Keratinocyte (primary cell): ENCODE measurements at regions not wholly inside any gene's neighbourhood (a gene's known extent, or its start where the extent isn't known, plus 50 kb on each side); places are given as distances from the start of the nearest gene placed in this dataset.

ENCODE experiments used
- DNase-seq: peaks from one replicate; pipeline ENCODE4 v3.0.0-alpha.2; 2011; ENCODE audit warnings: low read depth, missing footprints, low spot score
- FAIRE-seq: peaks from 2 replicates; lab custom pipeline; 2011; peaks lifted over from hg19 to GRCh38; lab: Jason Lieb, UNC
- H2AFZ ChIP-seq: 2 replicates; pipeline ENCODE4 v1.6.0; 2012; ENCODE audit warnings: low read length, control low read depth, inconsistent platforms; ENCODE audit not compliant: control insufficient read depth
- H3K27ac ChIP-seq: 2 replicates; pipeline ENCODE4 v1.5.1; 2011; ENCODE audit warnings: low read length; ENCODE audit not compliant: control insufficient read depth, insufficient read depth
- H3K27me3 ChIP-seq: 3 replicates; pipeline ENCODE4 v1.6.0; 2011; ENCODE audit warnings: low read length; ENCODE audit not compliant: control insufficient read depth, insufficient read depth; ENCODE audit errors: extremely low read depth
- H3K36me3 ChIP-seq, 2 experiments: 2 replicates in 1 of 2; 3 replicates in 1 of 2; pipeline ENCODE4 v1.5.1; 2011; ENCODE audit warnings: low read length in 2 of 2, mild to moderate bottlenecking in 1 of 2; ENCODE audit not compliant: control insufficient read depth in 2 of 2, insufficient read depth in 2 of 2; ENCODE audit errors: extremely low read depth in 1 of 2
- H3K4me1 ChIP-seq: 3 replicates; pipeline ENCODE4 v1.5.1; 2011; ENCODE audit warnings: low read length; ENCODE audit not compliant: control insufficient read depth, insufficient read depth; ENCODE audit errors: extremely low read depth
- H3K4me2 ChIP-seq: 3 replicates; pipeline ENCODE4 v1.6.0; 2011; ENCODE audit warnings: low read depth, low read length; ENCODE audit not compliant: control insufficient read depth, insufficient read depth; ENCODE audit errors: extremely low read depth
- H3K4me3 ChIP-seq, 3 experiments: fragments of 200-600 bp in 1 of 3; sonication (generic) in 1 of 3; 2 replicates in 2 of 3; 3 replicates in 1 of 3; pipeline ENCODE4 v1.5.1; 2011 to 2016; ENCODE audit warnings: low read length in 3 of 3, mild to moderate bottlenecking in 3 of 3, control low read depth in 2 of 3, inconsistent platforms in 1 of 3, low read depth in 1 of 3, mixed read lengths in 1 of 3, mixed run types in 1 of 3, moderate library complexity in 1 of 3; ENCODE audit not compliant: control insufficient read depth in 2 of 3, insufficient read depth in 2 of 3; ENCODE audit errors: extremely low read depth in 1 of 3
- H3K79me2 ChIP-seq: 2 replicates; pipeline ENCODE4 v1.6.0; 2012; ENCODE audit warnings: low read length; ENCODE audit not compliant: control insufficient read depth, insufficient read depth
- H3K9ac ChIP-seq: 3 replicates; pipeline ENCODE4 v1.6.0; 2011; ENCODE audit warnings: low read length; ENCODE audit not compliant: control insufficient read depth, insufficient read depth; ENCODE audit errors: extremely low read depth
- H3K9me1 ChIP-seq: 3 replicates; pipeline ENCODE4 v1.6.0; 2011; ENCODE audit warnings: low read length; ENCODE audit not compliant: control insufficient read depth, insufficient read depth; ENCODE audit errors: extremely low read depth
- H3K9me3 ChIP-seq: 2 replicates; pipeline ENCODE4 v1.5.1; 2012; ENCODE audit warnings: low read depth, low read length; ENCODE audit not compliant: control insufficient read depth
- H4K20me1 ChIP-seq: 3 replicates; pipeline ENCODE4 v1.6.0; 2011; ENCODE audit warnings: low read length; ENCODE audit not compliant: control insufficient read depth, insufficient read depth; ENCODE audit errors: extremely low read depth
- CTCF ChIP-seq, 3 experiments: IDR thresholded peaks in 1 of 3; conservative IDR thresholded peaks in 1 of 3; optimal IDR thresholded peaks in 1 of 3; 2 replicates in 2 of 3; 3 replicates in 1 of 3; pipeline versions ENCODE3 to v1.5.1; 2011; ENCODE audit warnings: low read length in 3 of 3, mild to moderate bottlenecking in 3 of 3, moderate library complexity in 2 of 3, control low read depth in 1 of 3, inconsistent platforms in 1 of 3; ENCODE audit not compliant: insufficient read depth in 2 of 3; ENCODE audit errors: extremely low read depth in 1 of 3
- EZH2 ChIP-seq: IDR thresholded peaks from one replicate; pipeline ENCODE4 v1.6.1; 2012; ENCODE audit warnings: inconsistent platforms, mild to moderate bottlenecking, low read length, moderate library complexity
- dilution Hi-C: fragments of 300-500 bp; cut with MboI; formaldehyde crosslinking; loops from one replicate; pipeline ENCODE4 v1.7.0; 2020; ENCODE audit warnings: low sequenced_read_pairs; ENCODE audit not compliant: extremely low pct_ligation_motif_present

- FAIRE-seq, result no peak
- Histone ChIP-seq H3K4me1 (no peaks in the 10 kb centered on the region), H3K27me3 (peaks cover 45% of the 10 kb centered on the region), H2AFZ (no peak overlapping the region), H3K4me3 (no peak overlapping the region), H3K27ac (no peak overlapping the region), H3K9me3 (no peaks in the 10 kb centered on the region), H4K20me1 (no peaks in the 10 kb centered on the region), H3K9me1 (no peaks in the 10 kb centered on the region), H3K36me3 (no peaks in the 10 kb centered on the region), H3K9ac (no peak overlapping the region), H3K4me2 (no peak overlapping the region), H3K79me2 (no peaks in the 10 kb centered on the region)
- no peak for DNase-seq
- dilution Hi-C loops, result no loop called here
- TF ChIP-seq EZH2 (no peak), CTCF (optimal IDR thresholded peaks at IDR 0.05 in 1 of 3, IDR thresholded peaks at IDR 0.05 in 1 of 3, conservative IDR thresholded peaks at IDR 0.05 in 1 of 3; ENCODE audit: extremely low read depth in 1 of 3, insufficient read depth in 2 of 3, low read length in 3 of 3) (no peak)
These were observed 161.5 kb upstream of the NECTIN1 start for GRCh38 chr11:119890466-119890865.

- no peaks in the 10 kb centered on the region for H3K4me1 ChIP-seq
- no peak overlapping the region for H2AFZ ChIP-seq
- no peaks in the 10 kb centered on the region for H3K36me3 ChIP-seq
- H3K9me3 ChIP-seq, result no peaks in the 10 kb centered on the region
- no peak overlapping the region for H3K27ac ChIP-seq
- TF ChIP-seq CTCF (optimal IDR thresholded peaks at IDR 0.05 in 1 of 3, IDR thresholded peaks at IDR 0.05 in 1 of 3, conservative IDR thresholded peaks at IDR 0.05 in 1 of 3; ENCODE audit: extremely low read depth in 1 of 3, insufficient read depth in 2 of 3, low read length in 3 of 3) (no peak), EZH2 (no peak)
- FAIRE-seq (no peak), DNase-seq (no peak)
- no peak overlapping the region for H3K9ac ChIP-seq
- no peaks in the 10 kb centered on the region for H3K9me1 ChIP-seq
- dilution Hi-C loops, result no loop called here
- H3K27me3 ChIP-seq, result peaks cover 44% of the 10 kb centered on the region
- H3K79me2 ChIP-seq, result no peaks in the 10 kb centered on the region
- no peak overlapping the region for H3K4me3 ChIP-seq
- H4K20me1 ChIP-seq, result no peaks in the 10 kb centered on the region
- H3K4me2 ChIP-seq, result no peak overlapping the region
These were observed 160.8 kb upstream of the NECTIN1 start for GRCh38 chr11:119889728-119890280.
